Eye (tissue), 1 donor: ENCODE measurements at regions not wholly inside any gene's neighbourhood (a gene's known extent, or its start where the extent isn't known, plus 50 kb on each side); places are given as distances from the start of the nearest gene placed in this dataset.
"Not testable (repeated sequence)": the region's sequence is repeated elsewhere in the genome, so short reads cannot be mapped to it uniquely, and the experiment has no call there.

Source experiments
- DNase-seq: peaks from one replicate; pipeline ENCODE4 v3.0.0-alpha.2; 2015

- no peak for DNase-seq
Observed at GRCh38 chrX:46366381-46367207, 178.6 kb downstream of the ZNF674 start.

GRCh38 chrX:46354481-46354880 lies 190.7 kb downstream of the ZNF674 start:
- DNase-seq, result no peak

GRCh38 chrX:46341767-46342322 lies 203.4 kb downstream of the ZNF674 start:
- no peak for DNase-seq

- DNase-seq, result no peak
Observed at GRCh38 chrX:46340696-46341095, 204.5 kb downstream of the ZNF674 start.

- DNase-seq, result no peak
Observed at GRCh38 chrX:46333550-46333949, 211.7 kb downstream of the ZNF674 start.

GRCh38 chrX:46330981-46331380 lies 214.2 kb downstream of the ZNF674 start:
- no peak for DNase-seq

- DNase-seq, result no peak
Observed at GRCh38 chrX:46330513-46330912, 214.7 kb downstream of the ZNF674 start.

- no peak for DNase-seq
Observed at GRCh38 chrX:46328133-46328532, 217.1 kb downstream of the ZNF674 start.

GRCh38 chrX:46327566-46328115 lies 217.6 kb downstream of the ZNF674 start:
- peak; percentile 57 for DNase-seq

- no peak for DNase-seq
Observed at GRCh38 chrX:46326161-46326560, 219.1 kb downstream of the ZNF674 start.

GRCh38 chrX:46325312-46325877 lies 219.8 kb downstream of the ZNF674 start:
- DNase-seq, result no peak

- DNase-seq, result no peak
Observed at GRCh38 chrX:46324166-46324565, 221.1 kb downstream of the ZNF674 start.

- not testable (repeated sequence) for DNase-seq
Observed at GRCh38 chrX:46322929-46323328, 222.3 kb downstream of the ZNF674 start.

GRCh38 chrX:46321676-46322075 lies 223.5 kb downstream of the ZNF674 start:
- no peak for DNase-seq

GRCh38 chrX:46319750-46320149 lies 225.5 kb downstream of the ZNF674 start:
- no peak for DNase-seq

- DNase-seq, result no peak
Observed at GRCh38 chrX:46318551-46318950, 226.7 kb downstream of the ZNF674 start.

- no peak for DNase-seq
Observed at GRCh38 chrX:46317163-46317562, 228.1 kb downstream of the ZNF674 start.

- DNase-seq, result no peak
Observed at GRCh38 chrX:46311581-46312120, 233.6 kb downstream of the ZNF674 start.

- no peak for DNase-seq
Observed at GRCh38 chrX:46310815-46311497, 234.3 kb downstream of the ZNF674 start.

GRCh38 chrX:46308110-46308509 lies 237.1 kb downstream of the ZNF674 start:
- DNase-seq, result no peak

- no peak for DNase-seq
Observed at GRCh38 chrX:46306103-46306502, 239.1 kb downstream of the ZNF674 start.

- no peak for DNase-seq
Observed at GRCh38 chrX:46305431-46305830, 239.8 kb downstream of the ZNF674 start.

GRCh38 chrX:46301903-46302302 lies 243.3 kb downstream of the ZNF674 start:
- DNase-seq, result no peak
